LHCN-M2 (cell line): ENCODE measurements at regions not wholly inside any gene's neighbourhood (a gene's known extent, or its start where the extent isn't known, plus 50 kb on each side); places are given as distances from the start of the nearest gene placed in this dataset.

Source experiments
- DNase-seq: peaks from one replicate; pipeline ENCODE4 v3.0.0-alpha.2; 2012; ENCODE audit warnings: low read depth

GRCh38 chr14:53613404-53614253 lies 343.0 kb downstream of the BMP4 start:
- peak; percentile 90 for DNase-seq

- DNase-seq: no peak
These were observed 345.7 kb downstream of the BMP4 start for GRCh38 chr14:53610947-53611346.

DNA sequence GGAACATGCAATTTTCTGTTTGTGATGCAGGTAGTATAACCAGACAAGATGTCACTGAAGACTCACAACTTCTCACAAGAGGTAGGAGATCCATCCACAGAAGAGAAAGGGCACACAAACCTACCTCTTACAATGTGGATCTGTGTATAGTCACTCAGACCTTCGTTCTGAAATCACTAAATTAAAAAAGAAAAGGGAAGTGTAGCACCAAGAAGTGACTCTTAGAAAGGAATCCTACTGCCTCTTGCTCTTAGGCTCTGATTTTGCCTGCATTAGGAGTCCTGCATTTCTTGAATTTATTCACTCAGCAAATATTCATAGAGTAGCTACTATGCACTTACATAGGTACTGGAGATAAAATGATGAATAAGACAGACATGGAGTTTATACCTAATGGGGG lies 347.6 kb downstream of the BMP4 start:
- DNase-seq: no peak

DNA sequence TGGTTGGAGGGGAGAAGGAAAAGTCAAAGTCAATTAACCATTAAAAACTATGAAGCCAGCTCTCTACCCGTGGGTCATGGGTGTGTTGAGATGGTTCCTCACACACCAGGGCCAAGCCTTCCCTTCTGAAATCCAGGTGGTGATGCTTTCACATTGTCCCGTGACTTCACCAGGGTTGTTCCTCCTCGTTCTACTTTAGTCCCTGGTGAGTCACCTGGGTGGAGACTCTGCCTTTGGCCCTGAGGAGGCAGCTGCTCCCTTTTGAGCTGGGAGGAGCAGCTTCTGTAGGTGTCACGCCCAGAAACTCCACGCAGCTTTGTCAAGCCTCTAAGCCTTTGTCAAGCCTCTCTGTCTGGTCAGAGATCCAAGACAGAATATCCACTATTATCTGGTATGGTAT lies 348.3 kb downstream of the BMP4 start:
- peak; percentile 61 for DNase-seq

DNA sequence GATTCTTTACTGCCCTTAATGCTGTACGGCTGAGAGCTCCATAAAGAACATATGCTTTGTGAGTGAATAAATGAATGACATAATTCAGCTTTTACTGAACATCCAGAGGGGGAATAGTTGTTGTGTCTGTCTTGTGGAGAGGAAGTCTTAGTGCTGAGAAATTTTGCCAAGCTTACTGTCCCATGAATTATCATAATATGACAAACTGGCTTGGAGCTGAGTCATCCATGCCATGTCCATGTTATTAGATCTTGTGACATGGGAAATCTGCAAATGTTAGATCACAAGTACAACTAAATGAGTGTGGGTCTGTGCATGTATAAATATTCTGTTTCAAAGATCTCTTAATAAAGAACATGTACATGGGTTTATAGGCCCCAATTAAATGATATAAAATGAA lies 350.4 kb downstream of the BMP4 start:
- no peak for DNase-seq

GRCh38 chr14:53605562-53605961 lies 351.1 kb downstream of the BMP4 start:
- DNase-seq: no peak

DNA sequence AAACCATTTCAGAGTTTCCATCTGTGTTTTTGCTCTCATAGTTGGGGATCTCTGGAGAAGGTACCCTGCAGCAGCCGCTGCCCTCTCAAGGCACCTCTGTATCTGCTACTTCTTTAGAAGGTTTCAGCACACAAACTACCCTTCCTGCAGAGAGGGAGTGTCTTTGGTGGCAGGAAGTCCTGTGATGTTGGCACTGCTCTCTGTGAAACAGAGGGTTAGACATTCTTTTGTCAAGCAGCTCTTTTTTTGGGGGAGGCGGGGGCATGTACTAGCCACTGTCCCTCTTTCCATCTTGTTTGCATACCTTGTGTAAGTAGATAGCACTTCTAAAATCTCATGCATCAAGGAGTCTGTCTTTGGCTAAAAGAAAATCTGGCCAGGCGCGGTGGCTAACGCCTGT lies 352.6 kb downstream of the BMP4 start:
- no peak for DNase-seq

DNA sequence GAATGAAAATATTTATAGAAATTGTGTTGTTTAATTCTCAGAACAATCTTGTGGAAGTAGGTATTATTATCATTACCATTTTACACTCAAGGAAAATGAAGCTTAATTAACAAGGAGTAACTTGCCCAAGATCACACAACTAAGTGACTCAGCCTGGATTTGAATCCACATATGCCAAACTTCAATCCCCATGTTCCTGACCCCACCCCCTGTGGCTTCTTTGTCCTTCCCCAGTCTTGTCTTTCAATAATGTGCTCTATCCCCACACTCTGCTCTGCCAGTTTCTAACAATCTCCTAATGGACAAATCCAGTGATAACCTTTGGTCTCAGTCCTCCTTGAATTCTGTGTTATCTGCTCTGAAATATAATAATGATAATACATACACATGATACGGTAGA lies 355.2 kb downstream of the BMP4 start:
- no peak for DNase-seq

GRCh38 chr14:53599221-53599945 lies 357.2 kb downstream of the BMP4 start:
- peak; percentile 19 for DNase-seq

DNA sequence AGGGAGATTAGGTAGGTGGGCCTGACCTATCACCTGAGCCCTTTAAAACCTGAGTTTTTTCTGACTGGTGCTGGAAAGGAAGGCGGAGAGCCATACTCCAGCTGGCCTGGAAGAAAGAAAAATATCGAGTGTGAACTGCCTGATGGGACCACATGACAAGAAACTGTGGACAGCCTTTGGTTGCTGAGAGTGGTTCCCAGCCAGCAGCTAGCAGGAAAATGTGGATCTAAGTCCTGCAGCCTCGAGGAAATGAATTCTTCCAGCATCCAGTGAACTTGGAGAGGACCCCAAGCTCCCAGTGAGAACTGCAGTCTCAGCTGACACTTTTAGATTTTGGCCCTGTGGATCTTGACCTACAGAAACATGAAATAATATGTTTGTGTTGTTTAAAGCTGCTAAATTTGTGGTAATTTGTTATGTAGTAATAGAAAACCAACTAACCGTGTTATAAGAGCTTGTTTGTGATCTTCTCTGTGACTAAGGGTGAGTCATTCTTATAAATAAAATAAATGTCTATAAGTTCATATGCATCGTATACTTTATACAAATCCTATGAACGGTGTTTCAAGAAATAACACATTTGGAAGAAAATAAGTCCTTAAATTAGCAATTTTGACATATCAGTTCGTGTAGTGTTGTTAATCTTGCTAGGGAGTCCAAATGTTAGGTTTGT lies 359.6 kb downstream of the BMP4 start:
- DNase-seq: no peak

DNA sequence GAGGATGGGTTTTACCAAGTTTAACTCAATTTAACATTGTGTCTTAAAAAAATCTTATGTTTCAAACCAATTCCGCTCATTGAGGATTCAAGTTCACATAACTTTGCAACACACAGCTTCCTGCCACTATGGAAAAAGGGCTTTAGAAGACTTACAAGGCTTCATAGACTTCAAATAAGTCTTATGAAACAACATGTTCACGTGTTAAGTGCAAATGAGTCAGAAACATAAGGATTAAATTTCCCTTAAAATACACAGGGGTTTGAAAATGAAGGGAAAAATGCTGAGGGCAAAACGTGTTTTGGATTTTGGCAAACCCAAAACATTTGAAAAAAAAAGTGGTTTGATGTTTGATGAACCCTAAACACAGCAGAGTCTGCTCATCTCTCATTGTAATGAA lies 364.8 kb downstream of the BMP4 start:
- peak; percentile 47 for DNase-seq

DNA sequence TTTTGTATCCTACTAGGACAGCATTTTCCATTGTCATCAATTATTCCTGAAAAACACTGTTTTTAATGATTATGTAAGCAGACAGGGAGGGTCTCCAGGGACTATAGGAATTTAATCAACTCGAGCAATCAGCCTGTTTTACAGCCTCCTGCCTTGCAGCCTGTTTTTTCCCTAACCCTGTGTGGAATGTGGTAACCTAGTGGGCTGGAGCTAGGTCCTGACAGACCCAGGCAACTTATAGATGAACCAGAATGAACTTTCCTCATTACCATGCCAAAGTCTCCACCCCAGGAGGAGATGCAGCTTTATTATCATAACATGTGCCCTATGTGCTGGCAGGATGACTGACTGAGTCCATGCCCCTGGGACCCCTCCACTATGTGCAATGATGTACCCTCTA lies 375.1 kb downstream of the BMP4 start:
- DNase-seq: no peak

- no peak for DNase-seq
These were observed 384.8 kb downstream of the BMP4 start for GRCh38 chr14:53571641-53572328.

DNA sequence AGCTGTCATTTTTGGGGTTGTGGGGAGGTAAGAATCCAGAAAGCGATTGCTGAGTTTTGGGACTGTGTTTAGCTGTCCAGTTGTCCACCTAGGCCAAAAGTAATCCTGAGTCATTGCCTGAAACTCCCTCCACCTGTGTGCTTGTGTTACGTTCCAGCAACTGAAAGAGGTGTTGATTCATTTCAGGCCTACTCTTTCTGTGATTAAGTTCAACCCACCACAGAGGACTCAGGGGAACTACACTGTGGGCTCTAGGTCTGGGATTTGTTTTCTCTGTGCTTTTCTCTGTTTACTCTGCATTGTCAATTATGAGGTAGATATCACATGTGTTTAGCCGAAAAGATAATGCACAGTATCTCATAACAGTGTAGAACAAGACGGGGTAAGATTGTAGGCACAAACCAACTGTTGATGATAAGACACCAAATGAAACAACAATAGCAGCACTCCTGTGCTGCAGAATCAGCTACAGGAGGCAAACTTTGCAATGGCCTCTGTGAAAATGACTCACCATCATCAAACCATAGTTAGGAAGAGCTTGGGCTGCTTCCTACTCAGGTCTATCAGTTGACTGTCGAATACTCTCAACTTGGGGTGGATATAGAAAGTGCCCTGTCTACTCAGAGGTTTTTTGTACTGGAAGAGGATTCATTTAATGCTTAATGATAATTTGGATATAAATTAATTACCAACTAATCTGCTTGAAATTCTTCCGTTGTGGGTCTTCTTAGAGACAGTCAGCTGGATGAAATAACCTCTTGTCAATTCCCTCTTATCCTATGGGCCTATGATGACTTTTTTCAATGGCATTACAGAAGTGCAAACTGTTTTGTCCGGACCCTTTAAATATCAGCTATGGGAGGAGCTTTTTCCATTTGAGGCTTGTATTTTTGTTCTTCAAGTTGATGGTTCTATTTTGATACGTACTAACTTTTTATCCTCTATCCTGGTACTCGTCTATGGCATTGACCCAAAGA lies 385.9 kb downstream of the BMP4 start:
- no peak for DNase-seq

- no peak for DNase-seq
These were observed 387.2 kb downstream of the BMP4 start for GRCh38 chr14:53569446-53569845.

GRCh38 chr14:53567236-53567780 lies 389.3 kb downstream of the BMP4 start:
- no peak for DNase-seq

- DNase-seq: no peak
These were observed 391.8 kb downstream of the BMP4 start for GRCh38 chr14:53564870-53565269.

- DNase-seq: no peak
These were observed 393.0 kb downstream of the BMP4 start for GRCh38 chr14:53563628-53564027.

GRCh38 chr14:53553221-53553620 lies 400.1 kb upstream of the DDHD1 start:
- DNase-seq: no peak

- DNase-seq: no peak
These were observed 398.7 kb upstream of the DDHD1 start for GRCh38 chr14:53551862-53552261.
